HG02763 (cell line): ENCODE measurements at regions not wholly inside any gene's neighbourhood (a gene's known extent, or its start where the extent isn't known, plus 50 kb on each side); places are given as distances from the start of the nearest gene placed in this dataset.

Experiments used
- ATAC-seq: cut with Tn5 transposase; IDR thresholded peaks from one replicate; pipeline ENCODE4 v1.9.1; 2021; ENCODE audit warnings: mild to moderate bottlenecking, moderate library complexity; ENCODE audit not compliant: unreplicated experiment

GRCh38 chr13:107586216-107586615 lies 629.1 kb downstream of the LIG4 start:
- ATAC-seq, result no peak

DNA sequence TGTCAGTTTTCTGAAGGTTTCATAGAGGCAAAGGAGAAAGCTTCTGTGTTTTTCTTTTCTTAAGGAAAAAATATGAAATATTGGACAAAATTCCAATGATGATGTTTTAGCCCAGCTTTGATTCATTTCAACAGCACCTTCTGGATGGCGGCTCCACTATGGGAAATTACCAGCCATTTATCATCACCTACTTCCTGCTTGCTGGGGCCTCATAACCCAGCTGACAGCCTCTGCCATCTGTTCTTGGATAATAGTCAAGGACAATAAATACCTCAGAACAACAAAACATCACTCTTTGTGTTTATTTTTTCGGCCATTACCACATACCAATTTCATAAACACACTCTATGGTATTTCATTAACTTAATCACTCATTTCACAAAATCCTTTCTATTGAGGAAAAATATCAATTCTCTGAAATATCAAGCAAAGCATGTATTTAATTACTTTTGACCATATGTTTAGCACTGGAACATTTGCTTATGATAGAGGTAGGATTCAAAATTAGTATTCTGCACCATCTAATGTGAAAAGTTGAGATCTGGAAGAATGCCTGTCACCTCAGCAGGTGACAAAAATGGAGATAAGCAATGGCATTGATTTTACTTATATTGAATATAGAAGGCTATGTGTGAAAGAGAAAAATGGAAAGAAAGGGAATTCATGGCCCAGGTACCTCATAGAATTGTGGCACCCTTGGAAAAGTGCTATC lies 629.7 kb downstream of the LIG4 start:
- ATAC-seq, result no peak

DNA sequence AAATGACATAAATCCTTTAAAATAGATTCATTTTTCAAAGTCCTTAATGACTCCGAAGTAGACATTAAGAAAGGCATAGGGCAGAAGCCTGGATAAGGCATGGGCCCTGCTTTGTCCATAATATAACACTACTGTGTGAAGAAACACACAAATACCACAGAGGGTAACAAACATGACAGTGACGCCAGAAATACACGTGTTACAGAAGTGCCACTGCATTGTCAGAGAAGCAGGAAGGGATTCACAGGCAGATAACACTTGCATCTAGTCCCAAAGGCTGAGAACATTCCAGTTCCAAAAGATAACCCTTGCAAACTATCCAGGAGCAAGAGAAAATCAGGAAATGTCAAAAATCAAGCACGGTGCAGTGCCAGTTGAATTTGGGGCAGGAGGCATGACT lies 633.2 kb downstream of the LIG4 start:
- no peak for ATAC-seq

- ATAC-seq, result no peak
These were observed 634.5 kb downstream of the LIG4 start for GRCh38 chr13:107580741-107581412.

DNA sequence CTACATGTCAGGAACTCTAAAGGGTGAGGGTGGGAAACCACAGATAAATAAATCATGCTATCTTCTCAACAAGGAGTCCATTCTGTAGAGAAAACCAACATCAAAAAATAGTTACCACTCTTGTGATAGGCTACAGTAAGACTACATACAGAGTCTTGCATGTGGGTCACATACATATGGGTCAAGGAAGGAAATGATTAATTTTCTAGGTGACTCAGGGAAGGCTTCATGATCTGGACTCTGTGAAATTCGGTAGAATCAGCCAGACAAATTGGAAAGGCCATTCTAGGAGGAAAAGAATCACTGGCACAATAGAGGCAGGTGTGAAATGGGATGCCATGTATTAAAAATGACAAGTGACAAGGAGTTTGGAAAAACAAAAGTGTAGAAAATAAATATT lies 638.9 kb downstream of the LIG4 start:
- ATAC-seq, result no peak

DNA sequence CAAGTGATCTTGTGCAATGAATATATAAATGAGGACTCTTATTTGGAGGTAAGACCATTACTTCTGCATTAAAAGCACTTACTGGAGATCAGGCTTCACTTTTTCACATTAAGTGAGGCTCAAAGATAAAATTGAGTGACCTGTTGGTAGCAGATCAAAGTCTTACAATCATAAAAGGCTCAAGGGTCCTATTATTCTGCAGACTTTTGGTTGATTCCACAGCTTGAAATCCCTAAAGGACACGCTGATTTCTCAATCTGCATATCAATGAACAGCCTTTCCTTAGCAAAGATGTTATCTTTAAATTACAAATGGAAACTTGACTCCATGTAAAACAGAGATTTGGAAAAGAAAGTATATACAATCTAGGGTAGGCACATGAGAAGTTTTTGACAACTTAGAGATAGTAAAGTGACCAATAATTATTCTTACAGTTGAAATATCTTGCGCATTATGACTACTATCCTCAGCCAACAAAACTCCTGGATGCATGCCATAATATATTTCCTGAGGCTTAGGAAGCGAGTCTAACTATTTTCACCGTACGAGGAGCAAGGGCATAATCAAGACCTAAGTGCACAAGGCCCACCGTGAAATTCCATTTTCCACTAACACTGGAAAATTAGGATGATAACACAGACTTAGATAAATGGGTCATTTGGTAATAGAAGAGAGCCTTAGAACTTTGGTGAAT lies 640.7 kb downstream of the LIG4 start:
- no peak for ATAC-seq

DNA sequence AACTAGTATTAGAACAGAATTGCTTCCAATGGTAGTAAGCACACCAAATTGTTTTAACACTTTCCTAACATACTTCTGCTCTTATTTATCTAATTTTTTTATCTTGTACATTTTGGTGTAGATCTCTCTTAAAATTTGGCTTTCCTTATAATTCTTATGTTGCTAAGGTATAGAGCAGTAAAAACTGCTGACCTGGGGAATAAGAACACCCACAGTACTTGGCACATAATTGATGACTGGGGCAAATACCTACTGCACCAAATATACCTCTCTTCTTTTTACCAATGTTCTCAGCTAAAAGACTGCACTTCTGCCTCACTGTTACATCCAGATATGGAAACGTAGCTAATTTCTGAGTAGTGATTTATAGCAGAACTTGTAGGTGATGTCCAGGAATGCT lies 642.2 kb downstream of the LIG4 start:
- ATAC-seq, result no peak

GRCh38 chr13:107572156-107572555 lies 643.2 kb downstream of the LIG4 start:
- no peak for ATAC-seq

- no peak for ATAC-seq
These were observed 647.2 kb downstream of the LIG4 start for GRCh38 chr13:107568181-107568580.

DNA sequence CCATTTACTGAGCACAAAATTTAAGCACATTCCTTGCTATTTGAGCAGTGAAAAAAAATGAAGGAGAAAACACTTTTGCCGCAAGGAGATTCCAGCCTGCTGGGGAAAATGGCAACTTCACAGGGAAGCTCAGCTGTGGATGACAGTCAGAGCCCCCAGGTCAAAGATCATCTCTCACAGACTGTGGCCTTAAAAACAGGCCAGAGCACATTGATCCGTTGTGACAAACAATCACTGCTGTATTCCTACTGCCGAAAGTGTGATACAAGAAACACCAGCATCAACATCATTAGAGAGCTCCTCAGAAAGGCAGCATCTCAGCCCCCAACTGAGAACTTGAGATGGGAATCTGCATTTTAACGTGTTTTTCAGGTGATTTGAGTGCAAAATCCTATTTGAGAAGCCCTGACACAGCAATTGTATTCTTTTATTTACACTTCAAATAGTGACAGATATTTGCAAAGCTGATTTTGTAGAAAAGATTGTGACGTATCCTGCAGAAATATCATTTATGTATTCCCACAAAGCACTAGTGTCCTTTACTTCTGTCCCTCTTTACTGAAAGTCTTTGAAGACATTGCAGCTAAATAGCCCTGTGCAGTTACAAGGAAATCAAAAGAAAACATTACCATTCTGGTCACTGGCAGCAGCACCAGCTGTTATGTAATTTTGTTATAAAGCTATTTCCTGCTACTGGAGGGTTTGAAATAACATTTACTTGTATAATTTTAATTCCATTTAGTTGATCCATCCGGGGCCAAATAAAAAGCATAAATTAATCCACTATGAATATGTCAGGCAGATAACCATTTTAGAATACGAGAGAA lies 652.0 kb downstream of the LIG4 start:
- no peak for ATAC-seq

GRCh38 chr13:107562203-107562602 lies 653.1 kb downstream of the LIG4 start:
- no peak for ATAC-seq

GRCh38 chr13:107554460-107554859 lies 660.9 kb downstream of the LIG4 start:
- no peak for ATAC-seq

GRCh38 chr13:107553838-107554237 lies 661.5 kb downstream of the LIG4 start:
- ATAC-seq, result no peak

GRCh38 chr13:107551521-107551920 lies 663.8 kb downstream of the LIG4 start:
- ATAC-seq, result no peak

DNA sequence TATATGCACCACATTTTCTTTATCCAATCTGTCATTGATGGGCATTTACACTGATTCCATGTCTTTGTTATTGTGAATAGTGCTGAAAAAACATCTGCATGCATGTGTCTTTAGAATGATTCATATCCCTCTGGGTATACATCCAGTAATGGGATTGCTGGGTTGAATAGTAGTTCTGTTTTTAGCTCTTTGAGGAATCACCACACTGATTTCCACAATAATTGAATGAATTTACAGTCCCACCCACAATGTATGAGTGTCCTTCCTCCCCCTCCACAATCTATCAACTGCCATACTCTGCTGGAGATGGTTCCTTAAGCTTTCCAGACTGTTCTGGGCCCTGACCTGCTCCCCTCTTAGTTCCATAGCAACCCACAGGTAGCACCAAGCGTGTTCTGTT lies 667.0 kb downstream of the LIG4 start:
- ATAC-seq, result no peak

- ATAC-seq, result no peak
These were observed 669.3 kb downstream of the LIG4 start for GRCh38 chr13:107545946-107546502.

DNA sequence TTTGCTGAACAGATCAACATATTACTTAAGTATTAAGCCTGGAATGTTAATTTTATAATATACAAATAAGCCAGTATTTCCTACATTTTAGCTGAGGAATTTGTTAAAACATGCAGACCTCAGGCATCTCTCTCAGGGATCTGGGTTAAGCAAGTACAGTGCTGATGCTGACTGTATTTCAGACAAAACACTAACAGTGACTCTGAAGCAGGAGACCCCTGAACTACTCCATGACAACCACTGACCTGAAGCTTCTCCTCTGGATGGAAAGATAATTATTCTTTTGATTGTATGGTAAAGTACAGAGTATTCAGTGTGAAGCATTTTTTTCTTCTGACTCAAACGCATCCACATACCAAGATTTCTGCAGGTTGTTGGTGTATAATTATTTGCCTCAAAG lies 680.8 kb downstream of the LIG4 start:
- no peak for ATAC-seq

- no peak for ATAC-seq
These were observed 683.5 kb downstream of the LIG4 start for GRCh38 chr13:107531816-107532215.

DNA sequence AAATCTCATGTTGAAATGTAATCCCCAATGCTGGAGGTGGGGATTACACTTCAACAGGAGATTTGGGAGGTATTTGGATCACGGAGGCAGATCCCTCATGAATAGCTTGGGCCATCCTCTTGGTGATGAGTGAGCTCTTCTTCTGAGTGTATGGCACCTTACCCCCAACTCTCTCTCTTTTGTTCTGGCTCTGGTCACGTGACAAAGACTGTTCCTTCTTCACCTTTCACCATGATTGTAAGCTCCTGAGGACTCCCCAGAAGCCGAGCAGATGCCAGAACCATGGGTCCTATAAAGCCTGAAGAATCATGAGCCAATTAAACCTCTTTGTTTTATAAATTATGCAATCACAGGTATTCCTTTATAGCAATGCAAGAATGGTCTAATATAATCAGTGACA lies 684.2 kb downstream of the LIG4 start:
- no peak for ATAC-seq

GRCh38 chr13:107529035-107529434 lies 686.3 kb downstream of the LIG4 start:
- ATAC-seq, result no peak

- ATAC-seq, result no peak
These were observed 696.6 kb downstream of the LIG4 start for GRCh38 chr13:107518780-107519179.
